Keratinocyte (primary cell): ENCODE measurements at regions not wholly inside any gene's neighbourhood (a gene's known extent, or its start where the extent isn't known, plus 50 kb on each side); places are given as distances from the start of the nearest gene placed in this dataset.

Experiments
- EZH2 ChIP-seq: IDR thresholded peaks from one replicate; pipeline ENCODE4 v1.6.1; 2012; ENCODE audit warnings: inconsistent platforms, mild to moderate bottlenecking, low read length, moderate library complexity
- TF ChIP-seq, protein P1 (sequence below), 3 experiments: IDR thresholded peaks in 1 of 3; conservative IDR thresholded peaks in 1 of 3; optimal IDR thresholded peaks in 1 of 3; 2 replicates in 2 of 3; 3 replicates in 1 of 3; pipeline versions ENCODE3 to v1.5.1; 2011; ENCODE audit warnings: low read length in 3 of 3, mild to moderate bottlenecking in 3 of 3, moderate library complexity in 2 of 3, control low read depth in 1 of 3, inconsistent platforms in 1 of 3; ENCODE audit not compliant: insufficient read depth in 2 of 3; ENCODE audit errors: extremely low read depth in 1 of 3

DNA sequence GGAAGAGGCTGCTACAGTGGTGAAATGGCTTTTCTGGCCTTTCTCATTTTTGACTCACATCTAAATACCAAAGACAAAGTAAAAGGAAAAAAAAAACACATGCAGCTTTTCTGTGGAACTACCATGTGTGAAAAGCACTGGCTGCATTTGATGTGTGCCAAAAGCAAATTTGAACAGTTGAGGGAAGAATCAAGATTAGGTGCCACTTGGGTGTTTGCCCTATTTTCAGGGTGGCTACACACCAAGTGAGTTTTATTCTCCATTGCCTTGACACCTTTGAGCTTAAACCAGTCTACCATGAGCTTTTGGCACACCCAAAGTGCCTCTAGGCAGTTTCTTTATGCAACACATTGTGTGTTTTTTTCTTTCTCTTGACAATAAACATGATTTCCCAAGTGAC, 423.9 kb downstream of the FAM133A start:
- TF ChIP-seq, protein P1, sequence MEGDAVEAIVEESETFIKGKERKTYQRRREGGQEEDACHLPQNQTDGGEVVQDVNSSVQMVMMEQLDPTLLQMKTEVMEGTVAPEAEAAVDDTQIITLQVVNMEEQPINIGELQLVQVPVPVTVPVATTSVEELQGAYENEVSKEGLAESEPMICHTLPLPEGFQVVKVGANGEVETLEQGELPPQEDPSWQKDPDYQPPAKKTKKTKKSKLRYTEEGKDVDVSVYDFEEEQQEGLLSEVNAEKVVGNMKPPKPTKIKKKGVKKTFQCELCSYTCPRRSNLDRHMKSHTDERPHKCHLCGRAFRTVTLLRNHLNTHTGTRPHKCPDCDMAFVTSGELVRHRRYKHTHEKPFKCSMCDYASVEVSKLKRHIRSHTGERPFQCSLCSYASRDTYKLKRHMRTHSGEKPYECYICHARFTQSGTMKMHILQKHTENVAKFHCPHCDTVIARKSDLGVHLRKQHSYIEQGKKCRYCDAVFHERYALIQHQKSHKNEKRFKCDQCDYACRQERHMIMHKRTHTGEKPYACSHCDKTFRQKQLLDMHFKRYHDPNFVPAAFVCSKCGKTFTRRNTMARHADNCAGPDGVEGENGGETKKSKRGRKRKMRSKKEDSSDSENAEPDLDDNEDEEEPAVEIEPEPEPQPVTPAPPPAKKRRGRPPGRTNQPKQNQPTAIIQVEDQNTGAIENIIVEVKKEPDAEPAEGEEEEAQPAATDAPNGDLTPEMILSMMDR (optimal IDR thresholded peaks at IDR 0.05 in 1 of 3, IDR thresholded peaks at IDR 0.05 in 1 of 3, conservative IDR thresholded peaks at IDR 0.05 in 1 of 3; ENCODE audit: extremely low read depth in 1 of 3, insufficient read depth in 2 of 3, low read length in 3 of 3), result no peak
- TF ChIP-seq EZH2, result no peak
